GM04503 (cell line): ENCODE measurements at regions not wholly inside any gene's neighbourhood (a gene's known extent, or its start where the extent isn't known, plus 50 kb on each side); places are given as distances from the start of the nearest gene placed in this dataset.
A peak's percentile ranks its signal among the peaks of the same experiment; 100 is the strongest.
"Not testable (repeated sequence)": the region's sequence is repeated elsewhere in the genome, so short reads cannot be mapped to it uniquely, and the experiment has no call there.

Source experiments
- DNase-seq: peaks from one replicate; pipeline ENCODE4 v3.0.0-alpha.2; 2012; ENCODE audit warnings: low read depth

GRCh38 chr13:44149231-44149630 is 224.4 kb upstream of the SERP2 start:
- DNase-seq = not testable (repeated sequence)

DNA sequence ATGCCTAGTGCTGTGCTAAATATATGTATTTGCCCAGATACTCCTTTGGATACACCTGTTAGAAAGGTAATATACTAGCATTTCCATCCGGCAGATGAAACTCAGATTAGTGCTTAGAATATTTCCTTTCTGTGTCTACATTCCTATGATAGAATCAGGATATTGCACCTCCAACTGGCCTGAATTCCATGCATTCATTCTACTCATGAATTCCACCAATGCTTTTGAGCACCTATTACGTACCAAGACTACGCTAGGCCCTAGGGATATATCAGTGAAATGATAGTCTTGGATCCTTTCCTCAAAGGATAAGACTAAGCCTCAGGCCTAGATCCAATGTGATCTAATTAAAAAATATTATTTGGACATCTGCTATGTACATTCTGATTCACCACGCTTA is 223.8 kb upstream of the SERP2 start:
- no peak for DNase-seq

GRCh38 chr13:44151474-44151873 is 222.2 kb upstream of the SERP2 start:
- DNase-seq = no peak

GRCh38 chr13:44153496-44153895 is 220.1 kb upstream of the SERP2 start:
- DNase-seq = no peak

DNA sequence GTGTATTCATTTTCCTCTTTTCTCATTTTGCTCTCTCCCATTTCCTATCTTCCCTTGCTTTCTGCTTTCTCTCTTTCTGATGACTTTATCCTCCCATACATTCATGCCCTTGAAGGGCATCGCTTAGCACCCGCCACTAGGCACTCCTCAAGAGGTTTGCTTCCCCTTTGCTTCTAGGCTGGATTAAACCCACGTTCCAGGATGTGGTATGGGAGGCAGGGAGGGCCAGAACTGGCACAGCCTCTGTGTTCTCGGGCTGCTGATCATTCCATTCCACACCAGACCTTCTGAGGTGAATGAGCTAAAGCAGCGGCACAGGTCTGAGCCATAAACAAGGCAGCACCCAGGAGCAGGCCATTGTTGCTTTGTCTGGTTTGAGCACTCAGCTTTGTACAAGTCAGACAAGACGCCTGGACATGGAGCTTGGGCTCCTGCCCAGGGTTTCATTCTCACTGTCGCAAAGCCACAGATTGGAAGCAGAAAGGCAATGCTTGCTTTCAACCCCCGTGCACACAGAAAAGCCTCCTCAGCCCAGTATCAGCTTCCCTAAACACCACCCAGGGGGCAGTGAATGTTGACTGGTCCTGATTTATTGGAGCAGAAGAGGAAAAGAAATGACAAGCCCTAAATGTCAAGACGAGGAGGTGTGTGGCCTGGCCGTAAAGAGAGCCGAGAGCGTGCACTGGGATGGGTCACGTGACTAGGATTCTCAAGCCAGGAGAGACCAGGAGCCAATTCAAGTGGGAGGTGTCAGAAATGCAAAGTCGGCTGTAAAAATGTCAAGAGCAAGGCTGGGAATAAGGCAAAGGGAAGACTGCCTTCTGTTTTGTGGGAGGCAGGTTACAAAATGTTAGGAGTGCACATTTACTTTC is 218.0 kb upstream of the SERP2 start:
- no peak for DNase-seq

DNA sequence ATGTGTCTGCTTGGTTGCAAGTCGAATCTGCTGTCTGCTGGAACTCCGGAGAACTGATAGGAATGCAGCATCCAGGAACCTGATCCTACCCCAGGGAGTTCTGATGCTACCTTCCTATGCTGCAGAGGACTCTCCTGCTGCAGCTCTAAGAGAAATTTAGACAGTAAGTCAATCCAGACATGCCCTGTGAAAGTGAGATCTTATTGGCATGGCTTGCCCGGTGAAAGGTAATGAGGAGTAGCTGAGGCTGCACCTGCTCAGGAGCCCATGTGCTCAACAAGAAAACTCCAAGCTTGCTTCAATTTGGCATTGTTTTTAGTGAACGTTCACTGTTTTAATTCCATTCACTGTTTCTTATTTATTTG is 217.3 kb upstream of the SERP2 start:
- DNase-seq = no peak

- DNase-seq = no peak
Measured at GRCh38 chr13:44157606-44158005, 216.0 kb upstream of the SERP2 start.

DNA sequence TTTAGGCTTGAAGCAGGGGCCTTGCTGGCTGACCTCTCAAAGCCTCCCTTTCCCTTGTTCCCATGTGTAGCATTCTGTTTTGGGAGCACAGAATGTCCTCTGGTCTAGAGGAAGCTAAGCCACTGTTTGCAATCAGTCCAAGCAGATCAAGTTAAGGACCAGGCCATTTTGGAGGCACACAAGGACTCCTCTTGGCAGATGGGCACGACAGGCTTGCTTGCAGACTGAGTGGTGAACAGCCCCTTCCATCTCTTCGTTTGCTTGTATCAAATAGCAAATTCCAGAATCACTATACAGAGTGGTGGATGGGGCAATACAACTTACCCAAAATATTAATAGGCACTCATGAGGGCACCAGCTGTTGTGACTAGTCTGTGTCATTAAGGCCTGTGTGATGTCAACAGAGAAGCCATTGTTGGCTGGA is 215.5 kb upstream of the SERP2 start:
- DNase-seq = no peak

DNA sequence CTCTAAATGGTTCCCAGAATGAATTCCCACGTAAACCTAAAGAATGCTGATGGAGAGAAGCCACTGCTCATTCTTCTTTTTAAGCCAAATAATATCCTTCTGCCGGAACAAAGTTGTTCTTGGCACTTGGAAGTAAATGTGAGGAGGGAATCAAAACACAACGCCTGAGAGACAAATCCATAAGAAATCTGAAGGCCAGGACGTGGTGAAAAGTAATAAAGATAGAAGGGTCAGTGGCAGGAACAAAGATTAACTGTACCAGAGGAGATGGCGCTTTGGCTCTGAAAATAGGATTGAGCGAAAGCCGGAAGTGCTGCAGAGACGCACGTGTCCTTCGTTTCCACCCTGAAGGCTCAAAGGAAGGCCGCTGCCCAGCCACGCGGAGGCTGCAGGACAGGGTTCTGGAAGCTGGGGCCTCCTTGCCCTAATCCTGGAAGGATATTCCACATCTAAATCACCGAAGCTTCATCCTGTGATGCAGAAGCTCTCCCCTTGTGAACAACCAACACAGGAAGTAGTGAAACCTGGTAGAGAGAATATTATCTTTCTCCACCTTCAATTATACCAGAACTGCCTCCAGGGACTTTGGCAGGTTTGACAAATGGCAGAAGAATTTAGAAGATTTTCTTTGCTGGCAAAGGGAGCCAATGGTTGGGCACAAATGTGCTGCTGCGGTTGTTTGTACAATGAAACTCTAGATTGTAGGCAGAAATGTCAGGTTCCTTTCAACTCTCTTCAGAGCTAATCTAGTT is 214.6 kb upstream of the SERP2 start:
- DNase-seq = no peak

GRCh38 chr13:44159633-44160279 is 213.9 kb upstream of the SERP2 start:
- no peak for DNase-seq

GRCh38 chr13:44160591-44161191 is 212.9 kb upstream of the SERP2 start:
- no peak for DNase-seq

- DNase-seq = no peak
Measured at GRCh38 chr13:44163108-44163507, 210.5 kb upstream of the SERP2 start.

- no peak for DNase-seq
Measured at GRCh38 chr13:44165221-44165888, 208.3 kb upstream of the SERP2 start.

GRCh38 chr13:44165889-44166496 is 207.6 kb upstream of the SERP2 start:
- DNase-seq = no peak

DNA sequence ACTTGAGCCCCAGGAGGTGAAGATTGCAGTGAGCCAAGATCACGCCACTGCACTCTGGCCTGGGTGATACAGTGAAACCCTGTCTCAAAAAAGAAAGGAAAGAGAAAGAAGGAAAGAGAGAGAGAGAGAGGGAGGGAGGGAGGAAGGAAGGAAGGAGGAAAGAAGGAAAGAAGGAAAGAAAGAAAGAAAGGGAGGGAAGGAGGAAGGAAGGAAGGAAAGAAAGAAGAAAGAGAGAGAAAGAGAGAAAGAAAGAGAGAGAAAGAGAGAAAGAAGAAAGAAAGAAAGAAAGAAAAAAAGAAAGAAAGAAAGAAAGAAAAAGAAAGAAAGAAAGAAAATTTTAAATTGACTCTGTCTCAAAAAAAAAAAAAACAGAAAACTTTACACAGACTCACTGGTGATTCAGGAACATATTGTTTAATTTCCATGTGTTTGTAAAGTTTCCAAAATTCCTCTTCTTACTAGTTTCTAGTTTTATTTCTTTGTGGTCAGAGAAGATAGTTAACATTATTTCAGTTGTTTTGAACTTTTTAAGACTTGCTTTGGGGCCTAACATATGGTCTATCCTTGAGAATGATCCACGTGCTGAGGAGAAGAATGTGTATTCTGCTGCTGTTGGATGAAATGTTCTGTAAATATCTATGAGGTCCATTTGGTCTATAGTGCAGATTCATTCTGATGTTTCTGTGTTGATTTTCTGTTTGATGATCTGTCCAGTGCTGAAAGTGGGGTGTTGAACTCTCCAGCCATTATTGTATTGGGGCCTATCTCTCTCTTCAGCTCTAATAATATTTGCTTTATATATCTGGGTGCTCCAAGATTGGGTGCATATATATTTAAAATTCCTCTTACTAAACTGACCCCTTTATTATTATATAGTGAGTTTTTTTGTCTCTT is 204.4 kb upstream of the SERP2 start:
- DNase-seq = peak; percentile 75

DNA sequence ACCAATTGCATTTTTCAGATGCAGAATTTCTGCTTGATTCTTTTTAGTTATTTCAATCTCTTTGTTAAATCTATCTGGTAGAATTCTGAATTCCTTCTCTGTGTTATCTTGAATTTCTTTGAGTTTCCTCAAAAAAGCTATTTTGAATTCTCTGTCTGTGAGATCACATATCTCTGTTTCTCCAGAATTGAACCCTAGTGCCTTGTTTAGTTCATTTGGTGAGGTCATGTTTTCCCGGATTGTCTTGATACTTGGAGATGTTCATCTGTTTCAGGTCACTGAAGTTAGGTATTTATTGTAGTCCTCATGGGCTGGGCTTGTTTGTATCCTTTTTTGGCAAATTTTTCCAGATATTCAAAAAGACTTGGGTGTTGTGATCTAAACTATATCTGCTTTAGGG is 202.9 kb upstream of the SERP2 start:
- DNase-seq = no peak

GRCh38 chr13:44171156-44171555 is 202.5 kb upstream of the SERP2 start:
- no peak for DNase-seq

DNA sequence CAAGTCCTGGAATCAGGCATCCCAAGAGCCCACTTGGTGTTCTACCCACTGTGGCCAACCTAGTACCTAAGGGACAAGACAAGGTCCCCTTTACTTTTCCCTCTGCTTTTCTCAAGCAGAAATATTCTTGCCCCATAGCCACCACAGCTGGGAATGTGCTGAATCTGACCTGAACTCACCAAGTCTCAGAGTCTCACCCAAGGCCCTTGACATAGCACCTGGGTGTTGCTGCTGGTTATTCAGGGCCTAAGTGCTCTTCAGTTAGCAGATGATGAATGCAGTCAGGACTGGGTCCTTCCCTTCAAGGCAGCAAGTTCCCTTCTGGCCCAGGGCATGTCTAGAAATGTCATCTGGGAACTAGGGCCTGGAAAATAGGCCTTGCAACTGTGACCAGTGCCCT is 201.8 kb upstream of the SERP2 start:
- no peak for DNase-seq

GRCh38 chr13:44172281-44172810 is 201.3 kb upstream of the SERP2 start:
- DNase-seq = no peak

DNA sequence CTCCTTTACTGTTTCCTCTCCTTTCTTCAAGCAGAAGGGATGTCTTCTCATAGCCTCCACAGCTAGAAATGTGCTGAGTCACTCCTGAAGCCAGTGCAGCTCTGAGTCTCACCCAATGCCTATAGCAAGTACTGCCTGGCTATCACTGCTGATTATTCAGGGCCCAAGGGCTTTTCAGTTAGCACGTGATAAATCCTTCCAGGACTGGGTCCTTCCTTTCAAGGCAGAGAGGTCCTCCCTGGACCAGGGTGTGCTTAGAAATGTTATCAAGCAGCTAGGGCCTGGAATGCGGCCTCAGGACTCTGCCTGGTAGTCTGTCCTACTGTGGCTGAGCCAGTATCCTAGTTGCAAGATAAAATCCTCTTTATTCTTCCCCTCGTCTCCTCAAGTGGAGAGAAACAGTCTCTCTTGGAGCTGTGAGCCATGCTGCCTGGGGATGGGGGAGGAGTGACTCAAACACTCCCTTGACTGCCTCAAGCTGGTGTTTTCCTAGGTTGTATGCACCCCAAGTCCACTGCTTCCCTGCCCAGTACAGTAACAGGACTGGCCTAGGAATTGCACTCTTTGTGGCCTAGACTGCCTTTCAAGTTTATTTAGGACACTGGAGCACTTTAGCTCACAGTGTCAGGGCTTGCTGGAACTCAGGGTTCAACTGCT is 198.7 kb upstream of the SERP2 start:
- DNase-seq = no peak
